Fibroblast of lung (primary cell): ENCODE measurements at regions not wholly inside any gene's neighbourhood (a gene's known extent, or its start where the extent isn't known, plus 50 kb on each side); places are given as distances from the start of the nearest gene placed in this dataset.
A peak's percentile ranks its signal among the peaks of the same experiment; 100 is the strongest.

ENCODE experiments used
- DNase-seq, 2 donors: peaks; one replicate each; pipeline versions ENCODE4 v3.0.0 to v3.0.0-alpha.2; 2010; ENCODE audit warnings: low read depth in 2 of 2
- H2AFZ ChIP-seq: 2 replicates; pipeline ENCODE4 v1.5.1; 2012; ENCODE audit warnings: low read length, control low read depth, inconsistent platforms
- H3K27ac ChIP-seq: 2 replicates; pipeline ENCODE4 v1.5.1; 2011; ENCODE audit warnings: low read length, control low read depth; ENCODE audit not compliant: insufficient read depth
- H3K27me3 ChIP-seq: 2 replicates; pipeline ENCODE4 v1.5.1; 2011; ENCODE audit warnings: mild to moderate bottlenecking, low read length; ENCODE audit not compliant: control insufficient read depth, insufficient read depth
- H3K36me3 ChIP-seq: 2 replicates; pipeline ENCODE4 v1.5.1; 2011; ENCODE audit warnings: low read length; ENCODE audit not compliant: control insufficient read depth, insufficient read depth
- H3K4me1 ChIP-seq: 2 replicates; pipeline ENCODE4 v1.5.1; 2011; ENCODE audit warnings: low read length; ENCODE audit not compliant: control insufficient read depth, insufficient read depth; ENCODE audit errors: extremely low read depth
- H3K4me2 ChIP-seq: 2 replicates; pipeline ENCODE4 v1.5.1; 2011; ENCODE audit warnings: low read length, control low read depth; ENCODE audit not compliant: insufficient read depth; ENCODE audit errors: extremely low read depth
- H3K4me3 ChIP-seq, 4 experiments: fragments of 200-600 bp in 1 of 4; sonication (generic) in 1 of 4; replicated peaks in 1 of 4; 2 replicates each; pipeline ENCODE4 v1.5.1; 2011 to 2016; ENCODE audit warnings: low read length in 4 of 4, low read depth in 3 of 4, mild to moderate bottlenecking in 3 of 4, control low read depth in 2 of 4, inconsistent platforms in 1 of 4, mixed read lengths in 1 of 4; ENCODE audit not compliant: insufficient read depth in 1 of 4; ENCODE audit errors: control extremely low read depth in 1 of 4
- H3K79me2 ChIP-seq: 2 replicates; pipeline ENCODE4 v1.5.1; 2012; ENCODE audit warnings: mild to moderate bottlenecking, low read length, inconsistent platforms; ENCODE audit not compliant: control insufficient read depth, insufficient read depth
- H3K9ac ChIP-seq: 2 replicates; pipeline ENCODE4 v1.5.1; 2011; ENCODE audit warnings: mild to moderate bottlenecking, low read length, control low read depth; ENCODE audit not compliant: insufficient read depth
- H3K9me3 ChIP-seq: 2 replicates; pipeline ENCODE4 v1.5.1; 2012; ENCODE audit warnings: low read depth, low read length; ENCODE audit not compliant: control insufficient read depth, insufficient read depth
- H4K20me1 ChIP-seq: 2 replicates; pipeline ENCODE4 v1.5.1; 2011; ENCODE audit warnings: low read length; ENCODE audit not compliant: control insufficient read depth, insufficient read depth; ENCODE audit errors: extremely low read depth
- CTCF ChIP-seq, 2 donors: IDR thresholded peaks in 1 of 2; conservative IDR thresholded peaks in 1 of 2; 1 replicate in 1 of 2; 2 replicates in 1 of 2; pipeline ENCODE4 v1.5.1; 2011 to 2012; ENCODE audit warnings: low read length in 2 of 2, control low read depth in 1 of 2, inconsistent platforms in 1 of 2, low read depth in 1 of 2, mild to moderate bottlenecking in 1 of 2
- EZH2 ChIP-seq: IDR thresholded peaks from 2 replicates; pipeline ENCODE4 v1.5.1; 2012; ENCODE audit warnings: low read length, control low read depth, mild to moderate bottlenecking; ENCODE audit errors: missing control alignments

GRCh38 chr11:13826505-13827278 is 135.8 kb upstream of the SPON1 start:
- Histone ChIP-seq H3K79me2 (no peaks in the 10 kb centered on the region), H3K9me3 (no peaks in the 10 kb centered on the region), H3K27me3 (no peaks in the 10 kb centered on the region), H3K36me3 (no peaks in the 10 kb centered on the region), H3K4me3 (no peak overlapping the region), H2AFZ (no peak overlapping the region), H3K9ac (no peak overlapping the region), H3K27ac (no peak overlapping the region), H3K4me1 (no peaks in the 10 kb centered on the region), H3K4me2 (no peak overlapping the region), H4K20me1 (no peaks in the 10 kb centered on the region)
- no peak for TF ChIP-seq EZH2
- TF ChIP-seq CTCF (conservative IDR thresholded peaks at IDR 0.05 in 1 of 2, IDR thresholded peaks at IDR 0.05 in 1 of 2; ENCODE audit: low read depth in 1 of 2, low read length in 2 of 2), result no peak
- peak; percentile 6 to 9 for DNase-seq

GRCh38 chr11:13831696-13832095 is 130.8 kb upstream of the SPON1 start:
- TF ChIP-seq CTCF (conservative IDR thresholded peaks at IDR 0.05 in 1 of 2, IDR thresholded peaks at IDR 0.05 in 1 of 2; ENCODE audit: low read depth in 1 of 2, low read length in 2 of 2) (no peak), EZH2 (no peak)
- H3K36me3 ChIP-seq, result no peaks in the 10 kb centered on the region
- H3K79me2 ChIP-seq, result no peaks in the 10 kb centered on the region
- H3K4me3 ChIP-seq, result no peak overlapping the region
- peak in 1 of 2 donors; percentile 21 for DNase-seq
- no peak overlapping the region for H2AFZ ChIP-seq
- no peak overlapping the region for H3K9ac ChIP-seq
- H3K4me1 ChIP-seq, result no peaks in the 10 kb centered on the region
- H3K27ac ChIP-seq, result no peak overlapping the region
- H3K4me2 ChIP-seq, result no peak overlapping the region
- no peaks in the 10 kb centered on the region for H3K27me3 ChIP-seq
- no peaks in the 10 kb centered on the region for H4K20me1 ChIP-seq
- H3K9me3 ChIP-seq, result no peaks in the 10 kb centered on the region

GRCh38 chr11:13834463-13834862 is 128.1 kb upstream of the SPON1 start:
- H3K4me3 ChIP-seq, result no peak overlapping the region
- no peaks in the 10 kb centered on the region for H3K4me1 ChIP-seq
- TF ChIP-seq EZH2 (no peak), CTCF (conservative IDR thresholded peaks at IDR 0.05 in 1 of 2, IDR thresholded peaks at IDR 0.05 in 1 of 2; ENCODE audit: low read depth in 1 of 2, low read length in 2 of 2) (peak; percentile 14 to 32)
- H3K9ac ChIP-seq, result no peak overlapping the region
- no peak overlapping the region for H2AFZ ChIP-seq
- no peak overlapping the region for H3K4me2 ChIP-seq
- H3K27ac ChIP-seq, result no peak overlapping the region
- no peaks in the 10 kb centered on the region for H3K9me3 ChIP-seq
- H3K79me2 ChIP-seq, result no peaks in the 10 kb centered on the region
- DNase-seq, result no peak
- H3K27me3 ChIP-seq, result no peaks in the 10 kb centered on the region
- H3K36me3 ChIP-seq, result no peaks in the 10 kb centered on the region
- H4K20me1 ChIP-seq, result no peaks in the 10 kb centered on the region
